Forelimb muscle (tissue), 1 donor: ENCODE measurements at regions not wholly inside any gene's neighbourhood (a gene's known extent, or its start where the extent isn't known, plus 50 kb on each side); places are given as distances from the start of the nearest gene placed in this dataset.

Experiments
- DNase-seq: peaks from one replicate; pipeline ENCODE4 v3.0.0-alpha.2; 2013; ENCODE audit warnings: low read depth

- DNase-seq = no peak
Observed at GRCh38 chr16:72277749-72278148, 105.8 kb upstream of the PMFBP1 start.

- DNase-seq = no peak
Observed at GRCh38 chr16:72271699-72272240, 99.8 kb upstream of the PMFBP1 start.

GRCh38 chr16:72270531-72270930, 98.6 kb upstream of the PMFBP1 start:
- no peak for DNase-seq

GRCh38 chr16:72266836-72267235, 94.9 kb upstream of the PMFBP1 start:
- no peak for DNase-seq

GRCh38 chr16:72264771-72265170, 92.8 kb upstream of the PMFBP1 start:
- no peak for DNase-seq

GRCh38 chr16:72262711-72263110, 90.8 kb upstream of the PMFBP1 start:
- no peak for DNase-seq

GRCh38 chr16:72261127-72261526, 89.2 kb upstream of the PMFBP1 start:
- DNase-seq = no peak

- DNase-seq = no peak
Observed at GRCh38 chr16:72256398-72257066, 84.6 kb upstream of the PMFBP1 start.

GRCh38 chr16:72255786-72256185, 83.8 kb upstream of the PMFBP1 start:
- DNase-seq = no peak

- peak; percentile 9 for DNase-seq
Observed at GRCh38 chr16:72247821-72248253, 75.9 kb upstream of the PMFBP1 start.

GRCh38 chr16:72246423-72246822, 74.5 kb upstream of the PMFBP1 start:
- no peak for DNase-seq

GRCh38 chr16:72244853-72245252, 72.9 kb upstream of the PMFBP1 start:
- DNase-seq = no peak

- DNase-seq = no peak
Observed at GRCh38 chr16:72243621-72244020, 71.7 kb upstream of the PMFBP1 start.

GRCh38 chr16:72242757-72243156, 70.8 kb upstream of the PMFBP1 start:
- DNase-seq = no peak

GRCh38 chr16:72241930-72242329, 70.0 kb upstream of the PMFBP1 start:
- DNase-seq = peak; percentile 17

GRCh38 chr16:72241008-72241407, 69.1 kb upstream of the PMFBP1 start:
- DNase-seq = no peak

GRCh38 chr16:72240466-72240865, 68.5 kb upstream of the PMFBP1 start:
- DNase-seq = no peak

GRCh38 chr16:72236866-72237265, 64.9 kb upstream of the PMFBP1 start:
- DNase-seq = no peak

- DNase-seq = no peak
Observed at GRCh38 chr16:72234387-72234786, 62.4 kb upstream of the PMFBP1 start.

GRCh38 chr16:72228014-72228413, 56.1 kb upstream of the PMFBP1 start:
- DNase-seq = no peak

- DNase-seq = no peak
Observed at GRCh38 chr16:72226136-72226535, 54.2 kb upstream of the PMFBP1 start.

GRCh38 chr16:72224260-72224768, 52.4 kb upstream of the PMFBP1 start:
- no peak for DNase-seq

- no peak for DNase-seq
Observed at GRCh38 chr16:72222503-72222902, 50.5 kb upstream of the PMFBP1 start.
